Posterior cingulate gyrus (tissue), 11 donors: ENCODE measurements at regions not wholly inside any gene's neighbourhood (a gene's known extent, or its start where the extent isn't known, plus 50 kb on each side); places are given as distances from the start of the nearest gene placed in this dataset.
A peak's percentile ranks its signal among the peaks of the same experiment; 100 is the strongest.

Experiments used
- DNase-seq, 10 donors: peaks; one replicate each; pipeline versions ENCODE4 v3.0.0 to v3.0.0-alpha.2; 2020 to 2021; ENCODE audit warnings: mixed read lengths in 3 of 10
- intact Hi-C: fragments of 100-400 bp; cut with DNase I; formaldehyde crosslinking; loops from one replicate; pipeline ENCODE4 v1.15.1; 2023

- intact Hi-C loops, result no loop called here
- peak in 3 of 10 donors; percentile 49 to 66 (median 54) for DNase-seq
These were observed 143.7 kb downstream of the DNAJB6 start for GRCh38 chr7:157480371-157481050.

- peak in 1 of 10 donors; percentile 8 for DNase-seq
- intact Hi-C loops, result no loop called here
These were observed 144.6 kb downstream of the DNAJB6 start for GRCh38 chr7:157481389-157481788.

DNA sequence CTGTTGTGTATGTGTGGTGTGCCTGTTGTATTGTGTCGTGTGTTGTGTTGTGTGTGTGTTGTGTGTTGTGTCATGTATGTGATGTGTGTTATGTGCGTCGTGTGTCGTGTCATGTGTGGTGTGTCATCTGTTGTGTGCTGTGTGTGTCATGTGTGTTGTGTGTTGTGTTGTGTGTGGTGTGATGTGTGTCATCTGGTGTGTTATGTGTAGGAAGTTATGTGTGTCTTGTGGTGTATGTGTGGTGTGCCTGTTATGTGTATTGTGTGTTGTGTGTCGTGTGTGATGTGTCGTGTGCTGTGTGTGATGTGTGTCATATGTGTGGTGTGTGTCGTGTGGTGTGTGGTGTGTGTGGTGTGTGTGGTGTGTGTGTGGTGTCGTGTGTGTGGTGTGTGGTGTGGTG lies 145.2 kb downstream of the DNAJB6 start:
- intact Hi-C loops, result no loop called here
- DNase-seq, result no peak

DNA sequence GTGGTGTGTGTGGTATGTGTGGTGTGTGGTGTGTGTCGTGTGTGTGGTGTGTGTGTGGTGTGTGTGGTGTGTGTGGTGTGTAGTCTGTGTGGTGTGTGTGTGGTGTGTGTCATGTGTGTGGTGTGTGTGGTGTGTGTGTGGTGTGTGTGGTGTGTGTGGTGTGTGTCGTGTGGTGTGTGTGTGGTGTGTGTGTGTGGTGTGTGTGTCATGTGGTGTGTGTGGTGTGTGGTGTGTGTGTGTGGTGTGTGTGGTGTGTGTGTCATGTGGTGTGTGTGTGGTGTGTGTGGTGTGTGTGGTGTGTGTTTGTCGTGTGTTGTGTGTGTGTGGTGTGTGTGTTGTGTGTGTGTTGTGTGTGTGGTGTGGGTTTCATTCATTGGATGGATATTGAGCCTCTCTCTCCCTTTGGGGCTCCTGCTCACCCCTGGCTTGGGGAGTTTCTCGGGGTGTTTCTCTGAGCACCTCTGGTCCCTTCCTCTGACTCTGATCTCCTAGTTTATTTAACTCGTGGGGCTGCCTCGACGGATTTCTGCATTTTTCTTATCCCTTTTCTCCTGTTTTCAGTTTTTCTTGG lies 145.8 kb downstream of the DNAJB6 start:
- intact Hi-C loops, result no loop called here
- peak in 1 of 10 donors; percentile 8 for DNase-seq

- intact Hi-C loops, result no loop called here
- DNase-seq, result peak in 3 of 10 donors; percentile 67 to 83 (median 69)
These were observed 146.7 kb downstream of the DNAJB6 start for GRCh38 chr7:157483515-157483914.

DNA sequence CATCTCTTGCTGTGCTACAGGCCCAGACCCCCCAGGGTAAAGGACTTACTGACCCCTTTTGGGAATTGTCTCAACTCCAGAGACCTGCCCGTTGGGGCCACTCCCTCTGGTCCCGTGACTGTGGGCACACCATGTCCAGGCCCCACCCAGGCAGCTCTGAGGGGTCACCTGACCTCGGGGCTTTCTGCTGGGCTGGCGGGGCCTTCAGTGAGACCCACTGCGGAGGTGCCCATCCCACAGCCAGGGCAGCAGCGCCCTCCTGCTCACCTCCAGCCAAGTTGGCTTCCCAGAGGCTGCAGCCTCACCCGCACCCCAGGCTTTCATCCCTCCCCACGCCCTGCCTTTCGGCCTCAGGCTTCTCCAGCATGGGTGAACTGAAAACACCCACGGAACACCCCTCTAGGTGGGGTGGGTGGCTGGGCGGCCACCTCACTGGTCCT lies 147.2 kb downstream of the DNAJB6 start:
- peak in 3 of 10 donors; percentile 51 to 80 (median 72) for DNase-seq
- intact Hi-C loops, result no loop called here

GRCh38 chr7:157484411-157485081 lies 147.7 kb downstream of the DNAJB6 start:
- peak in 3 of 10 donors; percentile 52 to 75 (median 73) for DNase-seq
- intact Hi-C loops, result no loop called here

GRCh38 chr7:157485361-157485831 lies 148.6 kb downstream of the DNAJB6 start:
- DNase-seq, result peak in 3 of 10 donors; percentile 51 to 72 (median 66)
- intact Hi-C loops, result no loop called here

DNA sequence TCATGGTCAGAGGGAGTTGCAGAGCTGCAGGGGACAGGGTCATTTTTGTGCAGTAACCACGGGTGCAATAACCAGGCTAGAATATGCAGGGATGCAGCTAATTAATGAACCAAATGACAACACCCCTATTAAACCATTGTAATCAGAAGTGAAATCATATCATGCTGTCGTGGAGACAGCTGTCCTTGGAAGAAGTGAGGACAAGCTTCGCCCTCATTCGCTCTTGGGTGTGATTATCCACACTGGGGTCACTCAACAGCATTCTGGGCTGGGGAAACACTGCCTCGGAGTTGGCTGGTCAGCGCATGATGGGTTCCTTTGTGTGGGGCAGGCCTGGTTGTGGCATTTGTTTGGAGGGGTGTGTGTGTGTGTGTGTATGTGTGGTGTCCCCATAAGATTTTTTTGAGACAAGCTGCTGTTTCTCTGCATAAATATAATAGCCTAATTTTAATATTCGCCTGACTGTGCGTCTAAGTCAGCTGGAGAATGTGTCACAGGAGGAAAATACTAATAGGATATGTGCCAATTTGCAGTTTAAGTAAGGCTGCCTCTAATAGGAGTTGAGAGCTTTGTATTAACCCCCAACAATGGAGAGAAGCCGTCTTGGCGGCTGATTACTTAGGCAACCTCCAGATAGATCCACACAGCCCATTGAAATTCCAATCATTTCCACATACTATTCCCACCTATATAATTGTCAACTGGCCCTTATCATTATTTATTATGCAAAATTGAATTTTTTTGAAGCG lies 149.4 kb downstream of the DNAJB6 start:
- intact Hi-C loops, result no loop called here
- DNase-seq, result peak in 1 of 10 donors; percentile 29

DNA sequence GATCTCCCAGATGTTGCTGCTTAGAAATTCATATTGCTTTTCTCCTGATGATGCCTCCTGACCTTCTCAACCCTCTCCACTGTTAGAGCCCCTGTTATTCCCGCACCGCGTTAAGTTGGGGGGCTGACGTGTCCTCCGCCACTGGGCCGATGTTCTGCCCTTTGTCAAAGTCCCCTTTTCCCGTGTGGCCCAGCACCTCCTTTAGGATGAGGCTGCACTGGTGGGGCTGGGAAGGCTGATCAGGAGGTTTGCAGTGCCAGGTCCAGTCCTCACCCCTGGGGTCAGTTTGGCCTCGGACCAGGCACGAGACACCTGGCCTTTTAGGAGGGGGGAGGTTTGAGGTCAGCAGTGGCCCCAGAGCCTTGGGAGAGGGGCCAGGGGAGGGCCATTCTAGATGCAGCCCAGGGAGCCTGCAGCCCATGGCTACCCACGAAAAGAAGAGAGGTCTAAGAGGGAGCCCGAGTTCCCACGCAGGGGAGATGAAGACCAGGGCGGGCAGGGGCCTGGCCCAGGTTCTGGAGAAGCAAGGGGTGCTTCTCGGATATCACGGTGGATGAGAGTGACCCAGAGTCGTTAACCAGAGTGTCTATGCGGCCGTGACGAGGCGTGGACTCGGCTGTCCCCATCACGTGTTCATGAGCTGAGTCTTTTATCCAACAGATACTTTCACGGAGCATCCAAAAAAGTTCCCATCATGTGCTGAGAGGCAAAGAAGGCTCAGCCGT lies 150.4 kb downstream of the DNAJB6 start:
- intact Hi-C loops, result no loop called here
- DNase-seq, result peak in 3 of 10 donors; percentile 51 to 62 (median 59)

GRCh38 chr7:157488281-157488680 lies 151.5 kb downstream of the DNAJB6 start:
- DNase-seq, result peak in 3 of 10 donors; percentile 47 to 77 (median 62)
- intact Hi-C loops, result no loop called here

DNA sequence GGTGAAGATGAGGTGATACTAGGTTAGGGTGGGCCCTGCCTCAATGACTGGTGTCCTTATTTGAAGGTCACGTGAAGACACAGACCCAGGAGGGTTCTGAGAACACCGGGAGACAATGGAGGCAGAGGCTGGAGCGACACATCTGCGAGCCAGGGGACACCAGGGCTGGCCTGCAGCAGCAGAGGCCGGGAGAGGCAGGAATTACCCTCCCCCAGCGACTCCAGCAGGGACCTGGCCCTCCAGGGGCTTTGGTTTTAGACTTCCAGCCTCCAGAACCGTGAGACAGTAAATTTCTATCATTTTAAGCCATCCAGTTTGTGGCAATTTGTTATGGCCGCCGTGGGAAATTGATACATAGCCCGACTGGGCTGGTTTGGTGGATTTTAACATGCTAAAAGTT lies 152.2 kb downstream of the DNAJB6 start:
- peak in 3 of 10 donors; percentile 13 to 41 (median 39) for DNase-seq
- intact Hi-C loops, result no loop called here
